ENCODE measurements at regions not wholly inside any gene's neighbourhood (a gene's known extent, or its start where the extent isn't known, plus 50 kb on each side); places are given as distances from the start of the nearest gene placed in this dataset.
"Not testable (repeated sequence)": the region's sequence is repeated elsewhere in the genome, so short reads cannot be mapped to it uniquely, and the experiment has no call there.

- Histone ChIP-seq H3K4me3 (ENCODE audit: low read depth, low read length) (no peak overlapping the region), H3K36me3 (ENCODE audit: control insufficient read depth, insufficient read depth, low read length) (no peaks in the 10 kb centered on the region), H3K27me3 (ENCODE audit: control insufficient read depth, insufficient read depth, low read length) (peaks cover 2% of the 10 kb centered on the region)
- DNase-seq (ENCODE audit: low read depth): no peak
- TF ChIP-seq CTCF (IDR thresholded peaks at IDR 0.05; ENCODE audit: insufficient read depth, low read length, severe bottlenecking): no peak
- no peak for FAIRE-seq
Observed at GRCh38 chr12:5102806-5103205, 59.1 kb downstream of the KCNA5 start.

GRCh38 chr12:5110345-5110744, 66.7 kb downstream of the KCNA5 start:
- Histone ChIP-seq H3K4me3 (ENCODE audit: low read depth, low read length) (no peak overlapping the region), H3K27me3 (ENCODE audit: control insufficient read depth, insufficient read depth, low read length) (peaks cover 10% of the 10 kb centered on the region), H3K36me3 (ENCODE audit: control insufficient read depth, insufficient read depth, low read length) (no peaks in the 10 kb centered on the region)
- FAIRE-seq: no peak
- no peak for DNase-seq (ENCODE audit: low read depth)
- no peak for TF ChIP-seq CTCF (IDR thresholded peaks at IDR 0.05; ENCODE audit: insufficient read depth, low read length, severe bottlenecking)

DNA sequence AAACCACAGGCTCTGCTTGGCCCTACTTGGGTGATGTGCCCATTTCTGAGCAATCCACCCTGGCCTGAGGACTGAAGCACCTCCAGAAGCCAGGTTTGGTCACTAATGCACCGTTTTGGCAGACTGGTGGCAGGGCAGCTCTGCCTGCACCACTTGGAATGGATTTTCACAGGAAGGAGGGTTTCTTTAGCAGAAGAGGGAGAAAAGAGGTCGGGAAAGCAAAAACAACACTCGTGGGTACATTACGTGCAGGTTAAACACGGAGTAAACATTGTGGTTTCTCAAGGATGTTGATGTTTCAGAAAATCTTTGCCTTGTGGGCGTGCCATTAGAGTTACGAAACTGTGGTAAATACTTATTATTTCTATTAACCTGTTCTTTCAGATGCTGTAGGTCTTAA, 70.8 kb downstream of the KCNA5 start:
- TF ChIP-seq CTCF (IDR thresholded peaks at IDR 0.05; ENCODE audit: insufficient read depth, low read length, severe bottlenecking): no peak

GRCh38 chr12:5121784-5122183, 78.1 kb downstream of the KCNA5 start:
- H3K36me3 ChIP-seq (ENCODE audit: control insufficient read depth, insufficient read depth, low read length); H3K4me3 ChIP-seq (ENCODE audit: low read depth, low read length); FAIRE-seq; DNase-seq (ENCODE audit: low read depth); H3K27me3 ChIP-seq (ENCODE audit: control insufficient read depth, insufficient read depth, low read length): not testable (repeated sequence)

More for the DNA sequence above, 70.8 kb downstream of the KCNA5 start:
- FAIRE-seq (no peak), DNase-seq (ENCODE audit: low read depth) (peak; percentile 38)
- Histone ChIP-seq H3K36me3 (ENCODE audit: control insufficient read depth, insufficient read depth, low read length) (no peaks in the 10 kb centered on the region), H3K4me3 (ENCODE audit: low read depth, low read length) (no peak overlapping the region), H3K27me3 (ENCODE audit: control insufficient read depth, insufficient read depth, low read length) (peaks cover 10% of the 10 kb centered on the region)

GRCh38 chr12:5122256-5122831, 78.7 kb downstream of the KCNA5 start:
- not testable (repeated sequence) for DNase-seq (ENCODE audit: low read depth); H3K36me3 ChIP-seq (ENCODE audit: control insufficient read depth, insufficient read depth, low read length); H3K27me3 ChIP-seq (ENCODE audit: control insufficient read depth, insufficient read depth, low read length); H3K4me3 ChIP-seq (ENCODE audit: low read depth, low read length); FAIRE-seq

- H3K4me3 ChIP-seq (ENCODE audit: low read depth, low read length): no peak overlapping the region
- DNase-seq (ENCODE audit: low read depth) (peak; percentile 82), FAIRE-seq (no peak)
- no peaks in the 10 kb centered on the region for H3K36me3 ChIP-seq (ENCODE audit: control insufficient read depth, insufficient read depth, low read length)
- no peak for TF ChIP-seq CTCF (IDR thresholded peaks at IDR 0.05; ENCODE audit: insufficient read depth, low read length, severe bottlenecking)
- H3K27me3 ChIP-seq (ENCODE audit: control insufficient read depth, insufficient read depth, low read length): no peaks in the 10 kb centered on the region
Observed at GRCh38 chr12:5123921-5124320, 80.2 kb downstream of the KCNA5 start.

DNA sequence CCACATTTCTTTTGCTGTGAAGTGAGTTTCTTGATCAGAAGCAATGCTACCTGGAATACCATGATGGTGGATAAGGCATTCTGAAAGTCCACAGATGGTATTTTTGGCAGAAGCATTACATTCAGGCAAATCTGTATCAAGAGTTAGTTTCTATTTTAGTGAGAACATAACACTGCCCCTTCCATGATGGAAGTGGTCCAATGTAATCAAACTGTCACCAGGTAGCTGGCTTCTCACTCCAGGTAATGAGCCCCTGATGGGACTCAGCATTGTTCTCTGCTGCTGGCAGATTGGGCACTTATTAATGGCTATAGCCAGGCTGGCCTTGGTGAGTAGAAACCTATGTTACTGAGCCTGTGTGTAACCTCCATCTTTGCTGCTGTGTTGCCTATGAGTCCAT, 80.7 kb downstream of the KCNA5 start:
- FAIRE-seq (peak; percentile 47), DNase-seq (ENCODE audit: low read depth) (no peak)
- Histone ChIP-seq H3K4me3 (ENCODE audit: low read depth, low read length) (no peak overlapping the region), H3K27me3 (ENCODE audit: control insufficient read depth, insufficient read depth, low read length) (no peaks in the 10 kb centered on the region), H3K36me3 (ENCODE audit: control insufficient read depth, insufficient read depth, low read length) (no peaks in the 10 kb centered on the region)
- no peak for TF ChIP-seq CTCF (IDR thresholded peaks at IDR 0.05; ENCODE audit: insufficient read depth, low read length, severe bottlenecking)
